ENCODE measurements at regions not wholly inside any gene's neighbourhood (a gene's known extent, or its start where the extent isn't known, plus 50 kb on each side); places are given as distances from the start of the nearest gene placed in this dataset.
"Not testable (repeated sequence)": the region's sequence is repeated elsewhere in the genome, so short reads cannot be mapped to it uniquely, and the experiment has no call there.

DNA sequence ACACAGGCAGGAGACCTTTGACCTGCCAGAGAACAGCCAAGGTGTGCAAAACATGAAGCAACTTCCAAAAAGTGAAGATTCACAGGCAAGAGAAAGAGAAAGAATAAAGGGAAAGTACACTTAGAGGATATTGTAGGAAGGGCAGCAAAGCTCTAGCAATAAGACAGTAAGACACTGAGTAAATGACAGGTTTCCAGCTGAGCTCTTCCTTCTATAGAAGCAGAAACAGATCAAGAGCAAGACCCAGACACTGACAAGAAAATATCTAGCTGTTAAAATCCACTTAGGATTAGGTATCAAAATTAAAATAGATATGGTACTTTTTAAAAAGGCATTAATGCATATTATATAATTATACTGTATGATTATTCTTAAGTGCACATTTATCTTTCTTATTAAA is 333.4 kb downstream of the RAP2B start:
- H3K27ac ChIP-seq = no peak overlapping the region
- DNase-seq (no peak), ATAC-seq (no peak)
- H3K4me1 ChIP-seq = no peaks in the 10 kb centered on the region
- no peaks in the 10 kb centered on the region for H3K36me3 ChIP-seq
- intact Hi-C loops (cut with DNase I) = no loop called here
- H3K27me3 ChIP-seq = no peaks in the 10 kb centered on the region
- no peak overlapping the region for H3K4me3 ChIP-seq
- no peaks in the 10 kb centered on the region for H3K9me3 ChIP-seq
- TF ChIP-seq CTCF (IDR thresholded peaks at IDR 0.05) = no peak

DNA sequence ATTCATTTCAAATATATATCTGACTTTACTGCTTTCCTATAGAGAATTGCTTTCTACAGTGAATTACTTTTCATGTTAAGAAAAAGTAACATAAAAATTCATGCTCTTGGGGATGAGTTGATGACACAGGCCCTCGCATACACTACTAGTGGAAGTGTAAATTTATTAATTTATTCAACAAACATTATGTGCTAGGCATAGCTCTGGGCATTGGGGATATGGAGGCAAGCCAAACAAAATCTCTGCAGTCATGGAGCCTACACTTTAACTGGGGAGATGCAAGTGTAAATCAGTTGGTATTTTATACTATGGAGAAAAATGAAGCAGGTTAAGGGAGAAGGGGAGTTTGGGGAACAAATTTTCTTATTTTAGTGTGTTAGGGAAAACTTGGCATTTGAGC is 340.7 kb downstream of the RAP2B start:
- no peaks in the 10 kb centered on the region for H3K9me3 ChIP-seq
- 83 to 89% methylated on average over 1 of the region's 1 CpG for WGBS, 2 donors
- no peak for DNase-seq
- no peaks in the 10 kb centered on the region for H3K27me3 ChIP-seq
- ATAC-seq = no peak
- H3K36me3 ChIP-seq = no peaks in the 10 kb centered on the region
- no peak overlapping the region for H3K4me3 ChIP-seq
- no peak for TF ChIP-seq CTCF (IDR thresholded peaks at IDR 0.05)
- H3K27ac ChIP-seq = no peak overlapping the region
- intact Hi-C loops (cut with DNase I) = no loop called here
- no peaks in the 10 kb centered on the region for H3K4me1 ChIP-seq

DNA sequence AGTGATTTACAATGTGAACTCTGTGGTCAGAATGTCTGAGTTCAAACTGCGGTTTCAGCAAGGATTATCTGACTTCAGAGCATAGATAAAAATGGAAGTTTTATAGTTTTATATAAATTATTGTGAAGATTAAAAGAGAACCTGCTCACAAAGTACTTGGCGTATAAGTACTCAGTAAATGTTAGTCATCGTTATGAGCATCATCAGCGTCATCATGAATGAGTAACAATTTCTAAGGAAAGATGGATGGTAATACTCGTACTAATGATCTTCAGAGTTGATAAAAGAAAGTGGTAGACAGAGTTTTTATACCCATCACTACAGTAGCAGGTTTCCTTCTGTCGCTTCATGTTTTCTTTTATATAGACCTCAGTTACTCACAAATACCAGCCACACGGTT is 341.8 kb downstream of the RAP2B start:
- intact Hi-C loops (cut with DNase I) = no loop called here
- no peaks in the 10 kb centered on the region for H3K36me3 ChIP-seq
- no peaks in the 10 kb centered on the region for H3K27me3 ChIP-seq
- no peak for TF ChIP-seq CTCF (IDR thresholded peaks at IDR 0.05)
- no peak for ATAC-seq
- H3K4me1 ChIP-seq = no peaks in the 10 kb centered on the region
- DNase-seq = no peak
- no peak overlapping the region for H3K27ac ChIP-seq
- WGBS, 2 donors = 95 to 96% methylated on average over 7 of the region's 7 CpGs
- no peak overlapping the region for H3K4me3 ChIP-seq
- no peaks in the 10 kb centered on the region for H3K9me3 ChIP-seq

DNA sequence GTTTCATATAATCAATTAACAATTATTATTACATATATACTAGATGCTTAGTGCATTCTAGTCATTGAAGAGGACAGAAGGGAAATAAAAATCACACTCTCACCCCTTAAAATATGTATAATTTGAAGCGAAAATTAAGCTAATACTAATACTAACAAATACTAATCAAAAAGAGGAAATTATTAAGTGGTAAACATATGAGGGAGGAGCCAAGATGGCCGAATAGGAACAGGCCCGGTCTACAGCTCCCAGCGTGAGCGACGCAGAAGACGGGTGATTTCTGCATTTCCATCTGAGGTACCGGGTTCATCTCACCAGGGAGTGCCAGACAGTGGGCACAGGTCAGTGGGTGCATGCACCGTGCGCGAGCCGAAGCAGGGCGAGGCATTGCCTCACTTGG is 344.2 kb downstream of the RAP2B start:
- H3K36me3 ChIP-seq; H3K27me3 ChIP-seq; ATAC-seq; H3K9me3 ChIP-seq; H3K4me1 ChIP-seq; DNase-seq; H3K27ac ChIP-seq; intact Hi-C loops (cut with DNase I); H3K4me3 ChIP-seq: not testable (repeated sequence)
- 93 to 95% methylated on average over 8 of the region's 13 CpGs for WGBS, 2 donors

DNA sequence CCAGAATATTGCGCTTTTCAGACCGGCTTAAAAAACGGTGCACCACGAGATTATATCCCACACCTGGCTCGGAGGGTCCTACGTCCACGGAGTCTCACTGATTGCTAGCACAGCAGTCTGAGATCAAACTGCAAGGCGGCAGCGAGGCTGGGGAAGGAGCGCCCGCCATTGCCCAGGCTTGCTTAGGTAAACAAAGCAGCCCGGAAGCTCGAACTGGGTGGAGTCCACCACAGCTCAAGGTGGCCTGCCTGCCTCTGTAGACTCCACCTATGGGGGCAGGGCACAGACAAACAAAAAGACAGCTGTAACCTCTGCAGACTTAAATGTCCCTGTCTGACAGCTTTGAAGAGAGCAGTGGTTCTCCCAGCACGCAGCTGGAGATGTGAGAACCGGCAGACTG is 344.7 kb downstream of the RAP2B start:
- H3K27ac ChIP-seq; H3K4me3 ChIP-seq; ATAC-seq; intact Hi-C loops (cut with DNase I); DNase-seq; H3K36me3 ChIP-seq; H3K4me1 ChIP-seq; H3K9me3 ChIP-seq; H3K27me3 ChIP-seq: not testable (repeated sequence)
- 89 to 90% methylated on average over 13 of the region's 15 CpGs for whole genome bisulfite sequencing, 2 donors

DNA sequence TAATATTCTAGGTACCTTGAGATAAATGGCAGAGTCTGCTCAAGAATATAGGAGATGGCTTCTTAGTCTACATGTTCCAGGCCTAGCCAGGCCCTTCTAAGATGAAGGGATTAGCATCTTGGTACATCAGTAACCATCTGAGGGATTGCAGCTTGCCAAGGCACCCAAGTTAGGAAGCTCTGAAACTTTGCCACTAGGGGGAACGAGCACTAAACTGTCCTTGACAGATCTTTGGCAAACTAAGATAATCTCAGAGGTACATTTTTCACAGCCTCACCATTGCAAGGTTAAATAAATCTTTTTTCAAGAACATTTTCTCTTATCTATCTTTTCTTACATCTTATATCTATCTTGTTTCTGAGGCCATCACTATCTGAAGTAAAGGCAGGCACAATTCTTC is 351.2 kb downstream of the RAP2B start:
- no peak for ATAC-seq
- intact Hi-C loops (cut with DNase I) = no loop called here
- DNase-seq = no peak
- peak in 2 of 9 donors; percentile 9 to 18 for TF ChIP-seq CTCF (IDR thresholded peaks at IDR 0.05)
- Histone ChIP-seq H3K27ac (no peak overlapping the region), H3K9me3 (peaks cover 0 to 16% (median 2%) of the 10 kb centered on the region in 11 donors), H3K36me3 (no peaks in the 10 kb centered on the region), H3K27me3 (no peaks in the 10 kb centered on the region), H3K4me1 (no peaks in the 10 kb centered on the region), H3K4me3 (no peak overlapping the region)
- WGBS, 2 donors = 20 to 23% methylated on average over 1 of the region's 1 CpG
